ENCODE measurements at regions not wholly inside any gene's neighbourhood (a gene's known extent, or its start where the extent isn't known, plus 50 kb on each side); places are given as distances from the start of the nearest gene placed in this dataset.
"Not testable (repeated sequence)": the region's sequence is repeated elsewhere in the genome, so short reads cannot be mapped to it uniquely, and the experiment has no call there.

GRCh38 chr10:11403646-11404045 is 207.8 kb downstream of the USP6NL start:
- not testable (repeated sequence) for H3K27ac ChIP-seq (ENCODE audit: low read depth, low read length); DNase-seq (ENCODE audit: low read depth); H3K36me3 ChIP-seq (ENCODE audit: insufficient read depth, low read length); H3K4me1 Mint-ChIP-seq (ENCODE audit: low read depth, unreplicated experiment); H3K27me3 Mint-ChIP-seq (ENCODE audit: low read depth, unreplicated experiment); H3K27me3 ChIP-seq (ENCODE audit: insufficient read depth, low read length); H3K9me3 ChIP-seq (ENCODE audit: insufficient read depth, low read depth, low read length); H4K20me1 ChIP-seq (ENCODE audit: insufficient read depth, low read length); H3K27ac Mint-ChIP-seq (ENCODE audit: unreplicated experiment); H3K9me3 Mint-ChIP-seq (ENCODE audit: unreplicated experiment); H3K4me3 Mint-ChIP-seq (ENCODE audit: unreplicated experiment); H3K4me3 ChIP-seq (ENCODE audit: insufficient read depth, low read depth, low read length); H3K4me2 ChIP-seq (ENCODE audit: low read length); H3K9ac ChIP-seq (ENCODE audit: low read length); H2AFZ ChIP-seq (ENCODE audit: low read depth, low read length); H3K79me2 ChIP-seq (ENCODE audit: insufficient read depth, low read length); FAIRE-seq; H3K4me1 ChIP-seq (ENCODE audit: insufficient read depth, low read length); H3K36me3 Mint-ChIP-seq (ENCODE audit: low read depth, unreplicated experiment)

- DNase-seq (ENCODE audit: low read depth): no peak
- Histone ChIP-seq H3K9ac (ENCODE audit: low read length) (no peak overlapping the region), H3K4me1 (ENCODE audit: insufficient read depth, low read length) (no peaks in the 10 kb centered on the region), H3K27me3 (ENCODE audit: insufficient read depth, low read length) (no peaks in the 10 kb centered on the region), H3K4me3 (ENCODE audit: insufficient read depth, low read depth, low read length) (no peak overlapping the region), H3K27ac (ENCODE audit: low read depth, low read length) (no peak overlapping the region), H3K9me3 (ENCODE audit: insufficient read depth, low read depth, low read length) (no peaks in the 10 kb centered on the region), H3K79me2 (ENCODE audit: insufficient read depth, low read length) (no peaks in the 10 kb centered on the region), H2AFZ (ENCODE audit: low read depth, low read length) (no peak overlapping the region), H3K4me2 (ENCODE audit: low read length) (no peak overlapping the region), H4K20me1 (ENCODE audit: insufficient read depth, low read length) (no peaks in the 10 kb centered on the region), H3K36me3 (ENCODE audit: insufficient read depth, low read length) (no peaks in the 10 kb centered on the region)
- Mint-ChIP-seq H3K27ac (ENCODE audit: unreplicated experiment) (no peak overlapping the region), H3K4me3 (ENCODE audit: unreplicated experiment) (no peak overlapping the region), H3K36me3 (ENCODE audit: low read depth, unreplicated experiment) (no peaks in the 10 kb centered on the region), H3K4me1 (ENCODE audit: low read depth, unreplicated experiment) (no peaks in the 10 kb centered on the region), H3K9me3 (ENCODE audit: unreplicated experiment) (peaks cover 3% of the 10 kb centered on the region), H3K27me3 (ENCODE audit: low read depth, unreplicated experiment) (peaks cover 8% of the 10 kb centered on the region)
- TF ChIP-seq EZH2 (IDR thresholded peaks at IDR 0.05; ENCODE audit: insufficient read depth, low read length) (no peak), CTCF (IDR thresholded peaks at IDR 0.05; ENCODE audit: insufficient read depth, low read depth, low read length) (no peak)
- FAIRE-seq: no peak
Measured at GRCh38 chr10:11403116-11403515, 208.3 kb downstream of the USP6NL start.

GRCh38 chr10:11402392-11402791 is 209.1 kb downstream of the USP6NL start:
- Histone ChIP-seq H3K9me3 (ENCODE audit: insufficient read depth, low read depth, low read length) (no peaks in the 10 kb centered on the region), H3K27ac (ENCODE audit: low read depth, low read length) (no peak overlapping the region), H3K79me2 (ENCODE audit: insufficient read depth, low read length) (no peaks in the 10 kb centered on the region), H3K27me3 (ENCODE audit: insufficient read depth, low read length) (no peaks in the 10 kb centered on the region), H2AFZ (ENCODE audit: low read depth, low read length) (no peak overlapping the region), H3K4me2 (ENCODE audit: low read length) (no peak overlapping the region), H3K36me3 (ENCODE audit: insufficient read depth, low read length) (no peaks in the 10 kb centered on the region), H3K4me1 (ENCODE audit: insufficient read depth, low read length) (no peaks in the 10 kb centered on the region), H3K4me3 (ENCODE audit: insufficient read depth, low read depth, low read length) (no peak overlapping the region), H4K20me1 (ENCODE audit: insufficient read depth, low read length) (no peaks in the 10 kb centered on the region), H3K9ac (ENCODE audit: low read length) (no peak overlapping the region)
- FAIRE-seq (no peak), DNase-seq (ENCODE audit: low read depth) (no peak)
- Mint-ChIP-seq H3K4me3 (ENCODE audit: unreplicated experiment) (no peak overlapping the region), H3K36me3 (ENCODE audit: low read depth, unreplicated experiment) (no peaks in the 10 kb centered on the region), H3K4me1 (ENCODE audit: low read depth, unreplicated experiment) (peaks cover 2% of the 10 kb centered on the region), H3K27me3 (ENCODE audit: low read depth, unreplicated experiment) (peaks cover 6% of the 10 kb centered on the region), H3K9me3 (ENCODE audit: unreplicated experiment) (peaks cover 3% of the 10 kb centered on the region), H3K27ac (ENCODE audit: unreplicated experiment) (no peak overlapping the region)
- TF ChIP-seq EZH2 (IDR thresholded peaks at IDR 0.05; ENCODE audit: insufficient read depth, low read length): no peak
- TF ChIP-seq CTCF (IDR thresholded peaks at IDR 0.05; ENCODE audit: insufficient read depth, low read depth, low read length): no peak
